ENCODE measurements at regions not wholly inside any gene's neighbourhood (a gene's known extent, or its start where the extent isn't known, plus 50 kb on each side); places are given as distances from the start of the nearest gene placed in this dataset.
A peak's percentile ranks its signal among the peaks of the same experiment; 100 is the strongest.

GRCh38 chr6:26164120-26164505 is 76.9 kb downstream of the HFE start:
- DNase-seq (ENCODE audit: extremely low read depth, low read depth): no peak
- no peak for TF ChIP-seq CTCF (IDR thresholded peaks at IDR 0.05; ENCODE audit: low read depth, low read length, missing control alignments)
- no peak overlapping the region for H3K4me3 ChIP-seq (replicated peaks; ENCODE audit: low read depth, low read length)

GRCh38 chr6:26165261-26165790 is 78.1 kb downstream of the HFE start:
- no peak for DNase-seq (ENCODE audit: extremely low read depth, low read depth)
- no peak overlapping the region for H3K4me3 ChIP-seq (replicated peaks; ENCODE audit: low read depth, low read length)
- no peak for TF ChIP-seq CTCF (IDR thresholded peaks at IDR 0.05; ENCODE audit: low read depth, low read length, missing control alignments)

- no peak for DNase-seq (ENCODE audit: extremely low read depth, low read depth)
- no peak overlapping the region for H3K4me3 ChIP-seq (replicated peaks; ENCODE audit: low read depth, low read length)
- TF ChIP-seq CTCF (IDR thresholded peaks at IDR 0.05; ENCODE audit: low read depth, low read length, missing control alignments): no peak
Measured at GRCh38 chr6:26170181-26170580, 83.0 kb downstream of the HFE start.

DNA sequence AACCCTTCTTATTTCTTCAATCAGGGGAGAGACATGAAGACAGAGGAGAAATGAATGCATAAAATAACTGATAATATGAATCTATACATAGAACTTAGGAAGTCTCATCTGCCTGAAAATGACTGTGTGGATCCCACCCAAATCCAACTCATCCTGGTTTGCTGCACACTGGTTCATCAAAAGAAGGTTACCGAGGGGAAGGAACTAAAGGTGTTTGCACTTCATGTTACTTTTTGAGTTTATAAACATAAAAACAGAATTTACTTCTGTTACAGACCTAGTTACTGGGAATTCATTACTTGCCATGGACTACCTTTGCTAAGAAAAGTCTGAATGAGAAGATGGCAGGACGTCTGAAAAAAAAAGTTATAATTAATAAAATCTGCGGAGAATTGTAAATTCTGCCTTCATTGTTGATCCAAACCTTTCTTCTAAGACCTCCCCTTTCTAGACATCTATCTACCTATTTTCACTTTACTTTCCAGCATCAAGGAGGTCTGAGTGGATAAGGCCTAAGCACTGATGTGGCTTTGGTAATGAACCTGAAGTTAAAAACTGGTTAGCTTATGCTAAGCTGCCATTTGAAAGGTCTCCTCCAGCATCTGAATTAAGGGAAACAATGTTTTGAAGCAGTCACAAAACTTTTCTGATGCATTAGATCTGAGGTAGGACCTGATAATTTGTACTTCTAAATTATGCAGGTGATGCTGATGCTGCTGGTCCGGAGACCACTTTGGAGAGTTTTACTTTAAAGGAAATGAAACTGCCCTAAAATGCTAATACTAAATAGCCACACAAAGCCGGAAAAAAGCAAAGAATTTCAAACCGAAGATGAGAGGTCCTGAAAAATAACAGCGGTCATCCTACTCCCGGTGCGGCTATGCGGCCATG is 84.0 kb downstream of the HFE start:
- peak overlapping the region; percentile 66 for H3K4me3 ChIP-seq (replicated peaks; ENCODE audit: low read depth, low read length)
- TF ChIP-seq CTCF (IDR thresholded peaks at IDR 0.05; ENCODE audit: low read depth, low read length, missing control alignments): no peak
- DNase-seq (ENCODE audit: extremely low read depth, low read depth): no peak

- peak overlapping the region; percentile 66 for H3K4me3 ChIP-seq (replicated peaks; ENCODE audit: low read depth, low read length)
- TF ChIP-seq CTCF (IDR thresholded peaks at IDR 0.05; ENCODE audit: low read depth, low read length, missing control alignments): no peak
- DNase-seq (ENCODE audit: extremely low read depth, low read depth): no peak
Measured at GRCh38 chr6:26172608-26172968, 85.4 kb downstream of the HFE start.

DNA sequence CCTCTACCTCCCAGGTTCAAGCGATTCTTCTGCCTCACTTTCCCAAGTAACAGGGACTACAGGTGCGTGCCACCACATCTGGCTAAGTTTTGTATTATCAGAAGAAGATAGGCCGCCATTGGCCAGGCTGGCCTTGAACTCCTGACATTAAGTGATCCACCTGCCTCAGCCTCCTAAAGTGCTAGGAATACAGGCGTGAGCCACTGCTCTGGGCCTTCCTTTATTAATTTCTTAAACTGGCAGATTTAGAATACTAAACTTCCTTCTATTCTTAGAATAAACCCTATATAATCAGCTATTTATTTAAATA is 86.6 kb downstream of the HFE start:
- no peak for TF ChIP-seq CTCF (IDR thresholded peaks at IDR 0.05; ENCODE audit: low read depth, low read length, missing control alignments)
- no peak for DNase-seq (ENCODE audit: extremely low read depth, low read depth)
- no peak overlapping the region for H3K4me3 ChIP-seq (replicated peaks; ENCODE audit: low read depth, low read length)
